Right lobe of liver (tissue), 6 donors: ENCODE measurements at regions not wholly inside any gene's neighbourhood (a gene's known extent, or its start where the extent isn't known, plus 50 kb on each side); places are given as distances from the start of the nearest gene placed in this dataset.

Experiments
- ATAC-seq, 4 donors: fragments of 200-7000 bp; cut with Tn5 transposase; one replicate each; pipeline ENCODE4 v1.9.1; 2020; ENCODE audit warnings: mild to moderate bottlenecking in 4 of 4, moderate library complexity in 4 of 4
- DNase-seq, 3 donors: peaks; one replicate each; pipeline ENCODE4 v3.0.0-alpha.2; 2020
- H3K27ac ChIP-seq, 3 donors: fragments of 200-600 bp; one replicate each; pipeline ENCODE4 v1.8.0; 2022
- H3K27me3 ChIP-seq, 2 donors: fragments of 200-600 bp; one replicate each; pipeline ENCODE4 v1.8.0; 2022
- H3K36me3 ChIP-seq, 4 donors: fragments of 200-600 bp; sonication (generic) in 1 of 4; one replicate each; pipeline versions ENCODE4 v1.5.1 to v1.8.0; 2017 to 2022; ENCODE audit warnings: control low read depth in 1 of 4
- H3K4me1 ChIP-seq, 4 donors: fragments of 200-600 bp; sonication (generic) in 1 of 4; one replicate each; pipeline versions ENCODE4 v1.5.1 to v1.8.0; 2017 to 2022; ENCODE audit warnings: control low read depth in 1 of 4
- H3K4me3 ChIP-seq, 3 donors: fragments of 200-600 bp; one replicate each; pipeline ENCODE4 v1.8.0; 2022
- H3K9me3 ChIP-seq, 4 donors: fragments of 200-600 bp; sonication (generic) in 1 of 4; one replicate each; pipeline versions ENCODE4 v1.5.1 to v1.8.0; 2017 to 2022; ENCODE audit warnings: control low read depth in 1 of 4
- CTCF ChIP-seq, 4 donors: fragments of 200-600 bp in 3 of 4; fragments of 450-650 bp in 1 of 4; IDR thresholded peaks; one replicate each; pipeline versions ENCODE4 v1.5.1 to v1.8.0; 2016 to 2022; ENCODE audit warnings: antibody characterized with exemption in 4 of 4, mild to moderate bottlenecking in 2 of 4
- POLR2A ChIP-seq: fragments of 450-650 bp; IDR thresholded peaks from one replicate; pipeline ENCODE4 v1.6.1; 2017; ENCODE audit warnings: antibody characterized with exemption, mild to moderate bottlenecking
- WGBS: methylation state at CpG from one replicate; pipeline ENCODE4 v1.1.6; 2018; ENCODE audit warnings: low coverage, low lambda C conversion rate; ENCODE audit not compliant: insufficient coverage; ENCODE audit errors: missing lambda C conversion rate; 5-methylcytosine and 5-hydroxymethylcytosine counted together
- intact Hi-C, 2 donors: fragments of 100-400 bp; cut with DNase I; formaldehyde crosslinking; loops; one replicate each; pipeline versions ENCODE4 v1.11.2 to v1.14.1; 2022
- donor health status: DM: no; HTN: yes; CAD: no.
- donor health status: DM: no; HTN: no; CAD: no.
- donor health status: DM: no; HTN: no; CAD: no.
- donor health status: DM: no; HTN: yes; CAD: no.
- donor health status: DM: no; HTN: yes; CAD: no.

- no peak for DNase-seq
- H3K4me3 ChIP-seq = no peak overlapping the region
- ATAC-seq = no peak
- no peaks in the 10 kb centered on the region for H3K4me1 ChIP-seq
- no peak overlapping the region for H3K27ac ChIP-seq
- H3K36me3 ChIP-seq = no peaks in the 10 kb centered on the region
- intact Hi-C loops = no loop called here
- TF ChIP-seq CTCF (IDR thresholded peaks at IDR 0.05) = no peak
- no peak for TF ChIP-seq POLR2A
- 10% methylated on average over 1 of the region's 1 CpG for WGBS
- H3K9me3 ChIP-seq = no peaks in the 10 kb centered on the region
- H3K27me3 ChIP-seq = no peaks in the 10 kb centered on the region
These were observed 484.2 kb downstream of the ANKRD7 start for GRCh38 chr7:118708741-118709140.

- TF ChIP-seq POLR2A = no peak
- no peak for TF ChIP-seq CTCF (IDR thresholded peaks at IDR 0.05)
- no peaks in the 10 kb centered on the region for H3K27me3 ChIP-seq
These were observed 487.2 kb downstream of the ANKRD7 start for GRCh38 chr7:118711688-118712087.

DNA sequence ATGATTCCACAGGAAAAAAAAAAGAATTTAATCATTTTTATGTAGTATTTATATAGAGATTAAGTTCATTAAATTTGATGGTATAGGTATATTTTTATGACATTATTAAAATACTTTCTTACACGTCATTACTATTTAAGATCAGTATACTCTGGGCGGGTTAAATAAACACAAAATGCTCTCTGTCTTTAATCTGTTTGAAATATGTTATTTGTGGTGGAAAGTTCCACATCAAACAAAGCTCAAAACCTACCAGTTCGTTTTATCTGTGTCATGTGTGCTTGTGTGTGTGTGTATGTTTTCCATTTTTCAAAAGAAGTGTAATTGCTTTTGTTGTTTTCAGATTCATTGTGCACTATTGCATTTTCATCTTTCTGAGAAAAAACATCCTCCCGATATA, 488.5 kb downstream of the ANKRD7 start:
- 38% methylated on average over 4 of the region's 4 CpGs for WGBS
- ATAC-seq (no peak), DNase-seq (no peak)
- H3K4me1 ChIP-seq = no peaks in the 10 kb centered on the region
- H3K9me3 ChIP-seq = no peaks in the 10 kb centered on the region
- H3K27me3 ChIP-seq = no peaks in the 10 kb centered on the region
- no peaks in the 10 kb centered on the region for H3K36me3 ChIP-seq
- H3K4me3 ChIP-seq = no peak overlapping the region
- no peak overlapping the region for H3K27ac ChIP-seq
- intact Hi-C loops = no loop called here
- TF ChIP-seq CTCF (IDR thresholded peaks at IDR 0.05) (no peak), POLR2A (no peak)

More at GRCh38 chr7:118711688-118712087, 487.2 kb downstream of the ANKRD7 start:
- H3K4me3 ChIP-seq = no peak overlapping the region
- DNase-seq = no peak
- no peak overlapping the region for H3K27ac ChIP-seq
- no peak for ATAC-seq
- H3K36me3 ChIP-seq = no peaks in the 10 kb centered on the region
- intact Hi-C loops = no loop called here
- H3K4me1 ChIP-seq = no peaks in the 10 kb centered on the region
- H3K9me3 ChIP-seq = no peaks in the 10 kb centered on the region

GRCh38 chr7:118720632-118721031, 496.1 kb downstream of the ANKRD7 start:
- TF ChIP-seq POLR2A (no peak), CTCF (IDR thresholded peaks at IDR 0.05) (no peak)
- DNase-seq (no peak), ATAC-seq (no peak)
- H3K27me3 ChIP-seq = no peaks in the 10 kb centered on the region
- no peak overlapping the region for H3K27ac ChIP-seq
- H3K4me1 ChIP-seq = no peaks in the 10 kb centered on the region
- H3K9me3 ChIP-seq = no peaks in the 10 kb centered on the region
- intact Hi-C loops = no loop called here
- no peaks in the 10 kb centered on the region for H3K36me3 ChIP-seq
- 22% methylated on average over 4 of the region's 4 CpGs for WGBS
- H3K4me3 ChIP-seq = no peak overlapping the region

DNA sequence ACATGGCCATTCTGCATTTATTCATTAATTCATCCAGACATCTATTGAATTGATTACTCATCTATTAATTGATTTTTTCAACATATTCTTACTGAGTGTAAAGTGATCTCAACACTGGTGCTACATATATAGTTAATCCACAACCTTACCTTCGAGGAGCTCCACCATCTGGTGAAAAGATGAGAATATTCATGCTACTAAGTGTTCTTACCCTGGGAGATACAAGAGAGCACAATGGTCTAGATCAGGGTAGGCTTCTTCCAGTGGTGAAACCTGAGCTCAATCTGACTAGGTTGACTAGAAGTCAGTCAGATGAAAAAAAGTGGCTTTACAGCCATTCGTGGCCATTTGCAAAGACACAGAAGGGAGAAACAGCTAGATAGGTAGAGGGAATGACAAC, 507.4 kb downstream of the ANKRD7 start:
- no peaks in the 10 kb centered on the region for H3K27me3 ChIP-seq
- H3K27ac ChIP-seq = no peak overlapping the region
- ATAC-seq = no peak
- H3K4me1 ChIP-seq = no peaks in the 10 kb centered on the region
- H3K4me3 ChIP-seq = no peak overlapping the region
- no peaks in the 10 kb centered on the region for H3K9me3 ChIP-seq
- no peaks in the 10 kb centered on the region for H3K36me3 ChIP-seq
- 10% methylated on average over 2 of the region's 2 CpGs for WGBS
- intact Hi-C loops = no loop called here
- no peak for TF ChIP-seq POLR2A
- TF ChIP-seq CTCF (IDR thresholded peaks at IDR 0.05) = no peak
- no peak for DNase-seq
